A549 (cell line): ENCODE measurements at regions not wholly inside any gene's neighbourhood (a gene's known extent, or its start where the extent isn't known, plus 50 kb on each side); places are given as distances from the start of the nearest gene placed in this dataset.

Source experiments
- BHLHE40 ChIP-seq: IDR thresholded peaks from 2 replicates; pipeline ENCODE4 v1.6.1; 2012; ENCODE audit warnings: low read depth, low read length, inconsistent platforms
- CEBPB ChIP-seq, 2 experiments: fragments of >200 bp in 1 of 2; sonication (Bioruptor Twin) in 1 of 2; formaldehyde crosslinking in 1 of 2; IDR thresholded peaks; 2 replicates each; pipeline ENCODE4 v1.6.1; 2012 to 2016
- EP300 ChIP-seq, 2 experiments: fragments of >200 bp; sonication (Bioruptor Twin); formaldehyde crosslinking; IDR thresholded peaks; 2 replicates in 1 of 2; 3 replicates in 1 of 2; pipeline ENCODE4 v1.6.1; 2016 to 2017
- ESRRA ChIP-seq: fragments of 150-350 bp; IDR thresholded peaks from 2 replicates; pipeline ENCODE4 v1.6.1; 2014; ENCODE audit warnings: mild to moderate bottlenecking, low read length, borderline replicate concordance
- HOXB13 ChIP-seq: fragments of 250-450 bp; sonication (Bioruptor Pico); IDR thresholded peaks from 2 replicates; pipeline ENCODE4 v1.5.0; 2020; ENCODE audit warnings: low read depth, mild to moderate bottlenecking, moderate library complexity
- POLR2A ChIP-seq: IDR thresholded peaks from 2 replicates; pipeline ENCODE4 v1.6.1; 2012; ENCODE audit warnings: mild to moderate bottlenecking, low read length
- RAD21 ChIP-seq, 2 experiments: fragments of >200 bp in 1 of 2; sonication (Bioruptor Twin) in 1 of 2; formaldehyde crosslinking in 1 of 2; IDR thresholded peaks in 1 of 2; conservative IDR thresholded peaks in 1 of 2; 2 replicates in 1 of 2; 3 replicates in 1 of 2; pipeline ENCODE4 v1.6.1; 2012 to 2018; ENCODE audit warnings: inconsistent platforms in 1 of 2
- SMC3 ChIP-seq: fragments of >200 bp; sonication (Bioruptor Twin); formaldehyde crosslinking; IDR thresholded peaks from 3 replicates; pipeline ENCODE4 v1.6.1; 2018; ENCODE audit warnings: inconsistent platforms
- USF2 ChIP-seq: fragments of 450-650 bp; IDR thresholded peaks from 2 replicates; pipeline ENCODE4 v1.6.1; 2014; ENCODE audit warnings: antibody characterized with exemption
- ZSCAN20 ChIP-seq: fragments of 250-450 bp; sonication (Bioruptor Pico); IDR thresholded peaks from 2 replicates; pipeline ENCODE4 v1.8.0; 2022; ENCODE audit warnings: mild to moderate bottlenecking, moderate library complexity
- TF ChIP-seq, protein P1 (sequence below): fragments of >200 bp; sonication (Bioruptor Twin); formaldehyde crosslinking; IDR thresholded peaks from 3 replicates; pipeline ENCODE4 v1.5.1; 2016

GRCh38 chr18:68447286-68447685 lies 267.6 kb downstream of the TMX3 start:
- no peak for TF ChIP-seq HOXB13 (CRISPR knock-in tag)
- TF ChIP-seq, protein P1, sequence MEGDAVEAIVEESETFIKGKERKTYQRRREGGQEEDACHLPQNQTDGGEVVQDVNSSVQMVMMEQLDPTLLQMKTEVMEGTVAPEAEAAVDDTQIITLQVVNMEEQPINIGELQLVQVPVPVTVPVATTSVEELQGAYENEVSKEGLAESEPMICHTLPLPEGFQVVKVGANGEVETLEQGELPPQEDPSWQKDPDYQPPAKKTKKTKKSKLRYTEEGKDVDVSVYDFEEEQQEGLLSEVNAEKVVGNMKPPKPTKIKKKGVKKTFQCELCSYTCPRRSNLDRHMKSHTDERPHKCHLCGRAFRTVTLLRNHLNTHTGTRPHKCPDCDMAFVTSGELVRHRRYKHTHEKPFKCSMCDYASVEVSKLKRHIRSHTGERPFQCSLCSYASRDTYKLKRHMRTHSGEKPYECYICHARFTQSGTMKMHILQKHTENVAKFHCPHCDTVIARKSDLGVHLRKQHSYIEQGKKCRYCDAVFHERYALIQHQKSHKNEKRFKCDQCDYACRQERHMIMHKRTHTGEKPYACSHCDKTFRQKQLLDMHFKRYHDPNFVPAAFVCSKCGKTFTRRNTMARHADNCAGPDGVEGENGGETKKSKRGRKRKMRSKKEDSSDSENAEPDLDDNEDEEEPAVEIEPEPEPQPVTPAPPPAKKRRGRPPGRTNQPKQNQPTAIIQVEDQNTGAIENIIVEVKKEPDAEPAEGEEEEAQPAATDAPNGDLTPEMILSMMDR: no peak
- no peak for TF ChIP-seq EP300 (IDR thresholded peaks at IDR 0.05)
- TF ChIP-seq RAD21 (conservative IDR thresholded peaks at IDR 0.05 in 1 of 2, IDR thresholded peaks at IDR 0.05 in 1 of 2): no peak
- TF ChIP-seq ESRRA: no peak
- no peak for TF ChIP-seq SMC3
- no peak for TF ChIP-seq ZSCAN20 (CRISPR knock-in tag)
- no peak for TF ChIP-seq BHLHE40
- TF ChIP-seq POLR2A: no peak
- TF ChIP-seq USF2: no peak
- TF ChIP-seq CEBPB (IDR thresholded peaks at IDR 0.05): no peak
